ENCODE measurements at regions not wholly inside any gene's neighbourhood (a gene's known extent, or its start where the extent isn't known, plus 50 kb on each side); places are given as distances from the start of the nearest gene placed in this dataset.

GRCh38 chr7:156223935-156224832 is 411.9 kb upstream of the SHH start:
- Histone ChIP-seq H3K27me3 (ENCODE audit: low read depth) (no peaks in the 10 kb centered on the region), H3K36me3 (replicated peaks) (no peaks in the 10 kb centered on the region), H3K4me3 (no peak overlapping the region), H3K9me3 (no peaks in the 10 kb centered on the region), H3K4me1 (no peaks in the 10 kb centered on the region)
- DNase-seq (ENCODE audit: low spot score in 2 of 2): no peak
- in situ Hi-C loops (cut with MboI; ENCODE audit: low sequenced_read_pairs): no loop called here

GRCh38 chr7:156222611-156223010 is 410.3 kb upstream of the SHH start:
- in situ Hi-C loops (cut with MboI; ENCODE audit: low sequenced_read_pairs): no loop called here
- H3K9me3 ChIP-seq: no peaks in the 10 kb centered on the region
- H3K4me1 ChIP-seq: no peaks in the 10 kb centered on the region
- H3K36me3 ChIP-seq (replicated peaks): no peaks in the 10 kb centered on the region
- no peaks in the 10 kb centered on the region for H3K27me3 ChIP-seq (ENCODE audit: low read depth)
- no peak overlapping the region for H3K4me3 ChIP-seq
- DNase-seq (ENCODE audit: low spot score in 2 of 2): no peak

- no peak overlapping the region for H3K4me3 ChIP-seq
- no peaks in the 10 kb centered on the region for H3K4me1 ChIP-seq
- no peak for DNase-seq (ENCODE audit: low spot score in 2 of 2)
- no peaks in the 10 kb centered on the region for H3K36me3 ChIP-seq (replicated peaks)
- no peaks in the 10 kb centered on the region for H3K27me3 ChIP-seq (ENCODE audit: low read depth)
- no peaks in the 10 kb centered on the region for H3K9me3 ChIP-seq
- in situ Hi-C loops (cut with MboI; ENCODE audit: low sequenced_read_pairs): no loop called here
Observed at GRCh38 chr7:156222151-156222550, 409.9 kb upstream of the SHH start.

GRCh38 chr7:156220701-156221100 is 408.4 kb upstream of the SHH start:
- in situ Hi-C loops (cut with MboI; ENCODE audit: low sequenced_read_pairs): no loop called here
- no peak overlapping the region for H3K4me3 ChIP-seq
- no peaks in the 10 kb centered on the region for H3K9me3 ChIP-seq
- no peak for DNase-seq (ENCODE audit: low spot score in 2 of 2)
- no peaks in the 10 kb centered on the region for H3K4me1 ChIP-seq
- no peaks in the 10 kb centered on the region for H3K36me3 ChIP-seq (replicated peaks)
- H3K27me3 ChIP-seq (ENCODE audit: low read depth): no peaks in the 10 kb centered on the region

- DNase-seq (ENCODE audit: low spot score in 2 of 2): no peak
- Histone ChIP-seq H3K4me3 (no peak overlapping the region), H3K27me3 (ENCODE audit: low read depth) (no peaks in the 10 kb centered on the region), H3K9me3 (no peaks in the 10 kb centered on the region), H3K36me3 (replicated peaks) (no peaks in the 10 kb centered on the region), H3K4me1 (no peaks in the 10 kb centered on the region)
- in situ Hi-C loops (cut with MboI; ENCODE audit: low sequenced_read_pairs): no loop called here
Observed at GRCh38 chr7:156220078-156220605, 407.9 kb upstream of the SHH start.

- Histone ChIP-seq H3K36me3 (replicated peaks) (no peaks in the 10 kb centered on the region), H3K4me3 (no peak overlapping the region), H3K27me3 (ENCODE audit: low read depth) (no peaks in the 10 kb centered on the region), H3K4me1 (no peaks in the 10 kb centered on the region), H3K9me3 (no peaks in the 10 kb centered on the region)
- in situ Hi-C loops (cut with MboI; ENCODE audit: low sequenced_read_pairs): no loop called here
- DNase-seq (ENCODE audit: low spot score in 2 of 2): no peak
Observed at GRCh38 chr7:156219307-156220077, 407.2 kb upstream of the SHH start.

GRCh38 chr7:156218544-156219306 is 406.5 kb upstream of the SHH start:
- no peak for DNase-seq (ENCODE audit: low spot score in 2 of 2)
- H3K9me3 ChIP-seq: no peaks in the 10 kb centered on the region
- no peaks in the 10 kb centered on the region for H3K36me3 ChIP-seq (replicated peaks)
- no peaks in the 10 kb centered on the region for H3K4me1 ChIP-seq
- H3K27me3 ChIP-seq (ENCODE audit: low read depth): no peaks in the 10 kb centered on the region
- in situ Hi-C loops (cut with MboI; ENCODE audit: low sequenced_read_pairs): no loop called here
- no peak overlapping the region for H3K4me3 ChIP-seq

- in situ Hi-C loops (cut with MboI; ENCODE audit: low sequenced_read_pairs): no loop called here
- H3K4me3 ChIP-seq: no peak overlapping the region
Observed at GRCh38 chr7:156217803-156218202, 405.5 kb upstream of the SHH start.

GRCh38 chr7:156209087-156209486 is 396.8 kb upstream of the SHH start:
- in situ Hi-C loops (cut with MboI; ENCODE audit: low sequenced_read_pairs): no loop called here
- no peaks in the 10 kb centered on the region for H3K27me3 ChIP-seq (ENCODE audit: low read depth)
- H3K4me3 ChIP-seq: no peak overlapping the region
- H3K9me3 ChIP-seq: no peaks in the 10 kb centered on the region
- H3K4me1 ChIP-seq: no peaks in the 10 kb centered on the region
- no peaks in the 10 kb centered on the region for H3K36me3 ChIP-seq (replicated peaks)
- no peak for DNase-seq (ENCODE audit: low spot score in 2 of 2)

More at GRCh38 chr7:156217803-156218202, 405.5 kb upstream of the SHH start:
- Histone ChIP-seq H3K9me3 (no peaks in the 10 kb centered on the region), H3K27me3 (ENCODE audit: low read depth) (no peaks in the 10 kb centered on the region), H3K4me1 (no peaks in the 10 kb centered on the region), H3K36me3 (replicated peaks) (no peaks in the 10 kb centered on the region)
- DNase-seq (ENCODE audit: low spot score in 2 of 2): no peak

GRCh38 chr7:156207306-156207705 is 395.0 kb upstream of the SHH start:
- Histone ChIP-seq H3K4me3 (no peak overlapping the region), H3K36me3 (replicated peaks) (no peaks in the 10 kb centered on the region), H3K27me3 (ENCODE audit: low read depth) (no peaks in the 10 kb centered on the region), H3K4me1 (no peaks in the 10 kb centered on the region), H3K9me3 (no peaks in the 10 kb centered on the region)
- in situ Hi-C loops (cut with MboI; ENCODE audit: low sequenced_read_pairs): no loop called here
- no peak for DNase-seq (ENCODE audit: low spot score in 2 of 2)

- in situ Hi-C loops (cut with MboI; ENCODE audit: low sequenced_read_pairs): no loop called here
- H3K4me1 ChIP-seq: no peaks in the 10 kb centered on the region
- H3K27me3 ChIP-seq (ENCODE audit: low read depth): no peaks in the 10 kb centered on the region
Observed at GRCh38 chr7:156206174-156206573, 393.9 kb upstream of the SHH start.

GRCh38 chr7:156204820-156205219 is 392.6 kb upstream of the SHH start:
- no peaks in the 10 kb centered on the region for H3K27me3 ChIP-seq (ENCODE audit: low read depth)
- DNase-seq (ENCODE audit: low spot score in 2 of 2): no peak
- no peaks in the 10 kb centered on the region for H3K9me3 ChIP-seq
- no peaks in the 10 kb centered on the region for H3K4me1 ChIP-seq
- no peak overlapping the region for H3K4me3 ChIP-seq
- H3K36me3 ChIP-seq (replicated peaks): no peaks in the 10 kb centered on the region
- in situ Hi-C loops (cut with MboI; ENCODE audit: low sequenced_read_pairs): no loop called here

More at GRCh38 chr7:156206174-156206573, 393.9 kb upstream of the SHH start:
- Histone ChIP-seq H3K9me3 (no peaks in the 10 kb centered on the region), H3K36me3 (replicated peaks) (no peaks in the 10 kb centered on the region), H3K4me3 (no peak overlapping the region)
- DNase-seq (ENCODE audit: low spot score in 2 of 2): no peak

- no peak for DNase-seq (ENCODE audit: low spot score in 2 of 2)
- in situ Hi-C loops (cut with MboI; ENCODE audit: low sequenced_read_pairs): no loop called here
- H3K9me3 ChIP-seq: no peaks in the 10 kb centered on the region
- H3K4me3 ChIP-seq: no peak overlapping the region
- no peaks in the 10 kb centered on the region for H3K27me3 ChIP-seq (ENCODE audit: low read depth)
- no peaks in the 10 kb centered on the region for H3K4me1 ChIP-seq
- H3K36me3 ChIP-seq (replicated peaks): no peaks in the 10 kb centered on the region
Observed at GRCh38 chr7:156203923-156204322, 391.7 kb upstream of the SHH start.

Data from HAP-1 (cell line).